ENCODE measurements at regions not wholly inside any gene's neighbourhood (a gene's known extent, or its start where the extent isn't known, plus 50 kb on each side); places are given as distances from the start of the nearest gene placed in this dataset.

GRCh38 chr13:67754012-67754411 is 523.9 kb upstream of the PCDH9 start:
- no peak for TF ChIP-seq CTCF (conservative IDR thresholded peaks at IDR 0.05; ENCODE audit: low read depth, low read length)
- TF ChIP-seq EZH2 (IDR thresholded peaks at IDR 0.05; ENCODE audit: borderline replicate concordance, low read depth, low read length, poor library complexity, severe bottlenecking): no peak

Data from A673 (cell line).